HEK293T (cell line): ENCODE measurements at regions not wholly inside any gene's neighbourhood (a gene's known extent, or its start where the extent isn't known, plus 50 kb on each side); places are given as distances from the start of the nearest gene placed in this dataset.

Source experiments
- CTCF ChIA-PET: fragments of 350-600 bp; formaldehyde crosslinking; extraction: SDS; loops from one replicate; lab custom pipeline; 2021; ENCODE audit warnings: antibody characterized with exemption, inconsistent platforms; lab: Yijun Ruan, JAX
- POLR2A ChIA-PET: fragments of 350-600 bp; formaldehyde crosslinking; extraction: SDS; loops from one replicate; lab custom pipeline; 2020; ENCODE audit warnings: antibody characterized with exemption, inconsistent platforms; lab: Yijun Ruan, JAX
- DNase-seq: peaks from one replicate; pipeline ENCODE4 v3.0.0; 2012; ENCODE audit warnings: mixed read lengths; ENCODE audit errors: extremely low spot score
- ARNT ChIP-seq: fragments of 450-650 bp; IDR thresholded peaks from 2 replicates; pipeline ENCODE4 v1.6.1; 2017; ENCODE audit warnings: mild to moderate bottlenecking
- BHLHE40 ChIP-seq: fragments of 450-650 bp; IDR thresholded peaks from 2 replicates; pipeline ENCODE4 v1.6.1; 2016; ENCODE audit warnings: mild to moderate bottlenecking, moderate library complexity, borderline replicate concordance
- CTBP1 ChIP-seq: fragments of 450-650 bp; IDR thresholded peaks from 2 replicates; pipeline ENCODE4 v1.6.1; 2016; ENCODE audit warnings: borderline replicate concordance
- ELF4 ChIP-seq: fragments of 450-650 bp; IDR thresholded peaks from 2 replicates; pipeline ENCODE4 v1.6.1; 2017; ENCODE audit warnings: antibody characterized with exemption
- FOXA1 ChIP-seq: fragments of 450-650 bp; IDR thresholded peaks from 2 replicates; pipeline ENCODE4 v1.6.1; 2016; ENCODE audit warnings: mild to moderate bottlenecking
- FOXK2 ChIP-seq: fragments of 450-650 bp; IDR thresholded peaks from 2 replicates; pipeline ENCODE4 v1.6.1; 2016; ENCODE audit warnings: mild to moderate bottlenecking
- FOXM1 ChIP-seq: fragments of 450-650 bp; IDR thresholded peaks from 2 replicates; pipeline ENCODE4 v1.6.1; 2017; ENCODE audit warnings: mild to moderate bottlenecking, borderline replicate concordance
- HDGF ChIP-seq: fragments of 450-650 bp; IDR thresholded peaks from 2 replicates; pipeline ENCODE4 v1.6.1; 2017; ENCODE audit warnings: antibody characterized with exemption, borderline replicate concordance
- L3MBTL2 ChIP-seq: fragments of 450-650 bp; conservative IDR thresholded peaks from 2 replicates; pipeline ENCODE4 v1.6.1; 2016; ENCODE audit warnings: mild to moderate bottlenecking
- LEF1 ChIP-seq: fragments of 450-650 bp; IDR thresholded peaks from 2 replicates; pipeline ENCODE4 v1.6.1; 2017; ENCODE audit warnings: mild to moderate bottlenecking, borderline replicate concordance
- NFRKB ChIP-seq: fragments of 450-650 bp; IDR thresholded peaks from 2 replicates; pipeline ENCODE4 v1.6.1; 2016; ENCODE audit warnings: mild to moderate bottlenecking, moderate library complexity
- SP1 ChIP-seq: fragments of 450-650 bp; IDR thresholded peaks from 2 replicates; pipeline ENCODE4 v1.6.1; 2017
- SUZ12 ChIP-seq: fragments of 450-650 bp; IDR thresholded peaks from 2 replicates; pipeline ENCODE4 v1.6.1; 2016; ENCODE audit warnings: mild to moderate bottlenecking
- TARDBP ChIP-seq: fragments of 450-650 bp; IDR thresholded peaks from 2 replicates; pipeline ENCODE4 v1.6.1; 2016
- ZNF384 ChIP-seq: fragments of 450-650 bp; IDR thresholded peaks from 2 replicates; pipeline ENCODE4 v1.6.1; 2016
- TF ChIP-seq, protein P1 (sequence below): fragments of 450-650 bp; IDR thresholded peaks from 2 replicates; pipeline ENCODE4 v1.6.1; 2016

DNA sequence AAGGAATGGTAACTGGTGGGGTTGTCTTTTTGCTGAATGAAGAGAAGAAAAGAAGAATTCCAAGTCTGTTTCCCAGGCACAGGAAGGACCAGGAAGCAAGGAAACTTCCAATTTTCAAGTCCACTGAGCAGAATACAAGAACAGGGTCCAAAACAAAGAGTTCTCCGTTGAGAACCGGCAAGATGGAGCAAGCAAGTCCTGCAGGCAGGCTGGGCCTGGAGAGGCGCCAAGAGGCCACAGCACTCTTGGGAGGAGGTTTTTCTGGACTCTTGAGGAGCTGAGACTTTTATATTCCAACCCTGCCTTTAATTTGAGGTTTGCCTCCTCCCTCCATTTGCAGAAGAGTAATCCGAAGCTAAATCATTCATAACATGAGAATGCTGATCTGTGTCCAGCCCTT lies 224.5 kb downstream of the IKZF2 start:
- TF ChIP-seq, protein P1, sequence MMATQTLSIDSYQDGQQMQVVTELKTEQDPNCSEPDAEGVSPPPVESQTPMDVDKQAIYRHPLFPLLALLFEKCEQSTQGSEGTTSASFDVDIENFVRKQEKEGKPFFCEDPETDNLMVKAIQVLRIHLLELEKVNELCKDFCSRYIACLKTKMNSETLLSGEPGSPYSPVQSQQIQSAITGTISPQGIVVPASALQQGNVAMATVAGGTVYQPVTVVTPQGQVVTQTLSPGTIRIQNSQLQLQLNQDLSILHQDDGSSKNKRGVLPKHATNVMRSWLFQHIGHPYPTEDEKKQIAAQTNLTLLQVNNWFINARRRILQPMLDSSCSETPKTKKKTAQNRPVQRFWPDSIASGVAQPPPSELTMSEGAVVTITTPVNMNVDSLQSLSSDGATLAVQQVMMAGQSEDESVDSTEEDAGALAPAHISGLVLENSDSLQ = no peak
- no peak for TF ChIP-seq SP1
- no peak for TF ChIP-seq L3MBTL2
- TF ChIP-seq HDGF = no peak
- no peak for TF ChIP-seq FOXM1
- TF ChIP-seq ARNT = no peak
- no peak for TF ChIP-seq ZNF384
- no peak for TF ChIP-seq TARDBP
- no peak for TF ChIP-seq CTBP1
- TF ChIP-seq LEF1 = no peak
- no peak for TF ChIP-seq FOXA1
- no peak for TF ChIP-seq NFRKB
- no peak for TF ChIP-seq SUZ12
- TF ChIP-seq ELF4 = no peak
- no peak for TF ChIP-seq FOXK2
- CTCF ChIA-PET = no interaction called here
- POLR2A ChIA-PET = no interaction called here
- DNase-seq = no peak

DNA sequence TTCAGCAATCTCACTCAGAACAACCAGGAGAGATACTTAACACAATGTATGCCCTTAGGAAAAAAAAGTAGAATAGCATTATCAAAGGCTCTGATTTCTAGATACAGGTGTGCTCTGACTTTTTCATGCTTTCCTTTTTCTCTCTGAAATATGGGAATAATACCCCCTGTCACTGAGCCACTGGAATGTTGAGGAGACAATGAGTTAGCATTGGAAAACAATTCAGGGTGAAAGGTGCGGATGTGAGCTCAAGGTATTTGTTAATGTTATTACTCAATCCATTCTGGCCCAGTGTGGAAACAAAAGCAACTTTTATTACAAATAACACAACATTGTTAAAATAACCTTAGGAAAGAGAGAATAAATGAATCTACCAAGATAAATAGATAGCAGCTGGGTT lies 228.0 kb downstream of the IKZF2 start:
- TF ChIP-seq TARDBP = no peak
- no peak for TF ChIP-seq HDGF
- no peak for TF ChIP-seq BHLHE40
- TF ChIP-seq FOXA1 = no peak
- TF ChIP-seq FOXK2 = no peak
- TF ChIP-seq ARNT = no peak
- no peak for TF ChIP-seq L3MBTL2
- TF ChIP-seq, protein P1 = no peak
- no peak for TF ChIP-seq LEF1
- TF ChIP-seq NFRKB = no peak
- TF ChIP-seq ELF4 = no peak
- no peak for TF ChIP-seq SP1
- no peak for TF ChIP-seq SUZ12
- no peak for TF ChIP-seq FOXM1
- TF ChIP-seq ZNF384 = no peak
- no peak for TF ChIP-seq CTBP1
- POLR2A ChIA-PET = no interaction called here
- CTCF ChIA-PET = no interaction called here
- no peak for DNase-seq

DNA sequence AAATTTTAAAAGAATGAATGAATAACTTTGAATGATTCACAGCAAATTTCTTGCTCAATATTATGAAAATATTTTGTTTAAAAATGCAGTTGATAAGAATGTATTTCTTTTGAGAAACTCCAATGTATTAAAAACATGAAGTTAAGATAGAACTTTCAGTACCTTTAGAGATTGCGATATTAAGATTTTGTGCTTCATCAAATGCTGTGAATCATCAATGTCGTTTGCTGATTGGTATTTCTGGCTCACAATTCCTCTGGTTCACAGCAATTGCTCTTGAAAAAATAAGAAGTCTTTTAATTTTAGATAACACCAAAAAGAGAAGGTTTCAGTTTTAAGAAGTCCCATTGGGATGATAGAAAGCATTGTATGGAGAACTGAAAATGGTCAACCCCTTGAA lies 228.7 kb downstream of the IKZF2 start:
- DNase-seq = no peak
- ChIA-PET POLR2A (no interaction called here), CTCF (no interaction called here)
- no peak for TF ChIP-seq TARDBP
- TF ChIP-seq SUZ12 = no peak
- TF ChIP-seq CTBP1 = no peak
- TF ChIP-seq ELF4 = no peak
- no peak for TF ChIP-seq FOXM1
- no peak for TF ChIP-seq NFRKB
- no peak for TF ChIP-seq LEF1
- no peak for TF ChIP-seq ARNT
- TF ChIP-seq L3MBTL2 = no peak
- TF ChIP-seq BHLHE40 = no peak
- TF ChIP-seq FOXA1 = no peak
- no peak for TF ChIP-seq FOXK2
- no peak for TF ChIP-seq HDGF

DNA sequence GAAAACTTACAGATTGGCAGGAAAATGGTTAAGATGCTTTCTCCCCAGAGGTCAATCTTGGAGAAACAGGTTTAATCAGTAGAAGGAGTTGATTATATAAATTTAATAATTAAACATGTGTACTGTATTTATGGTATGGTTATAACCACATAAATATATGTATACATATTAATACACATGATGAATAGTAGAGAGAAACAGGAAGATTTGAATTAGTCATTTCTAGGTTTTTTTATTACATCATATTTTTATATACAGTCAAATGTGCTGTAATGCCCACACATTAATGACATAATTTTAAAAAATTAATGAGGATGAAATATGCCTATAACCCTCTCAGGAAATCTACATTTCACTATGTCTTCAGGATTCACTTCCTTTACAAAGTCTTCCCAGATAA lies 229.7 kb downstream of the IKZF2 start:
- no peak for DNase-seq
- CTCF ChIA-PET = interaction anchor here (0.7 kb wide), 1 partner anchor 238 kb away, joined by 3 read pairs; no protein-coding TSS in a partner anchor
- POLR2A ChIA-PET = no interaction called here
- TF ChIP-seq L3MBTL2 (no peak), NFRKB (no peak), ZNF384 (no peak), TARDBP (no peak), LEF1 (no peak), ELF4 (no peak), CTBP1 (no peak), SP1 (no peak), FOXM1 (no peak), FOXA1 (no peak), BHLHE40 (no peak), HDGF (no peak), ARNT (no peak), SUZ12 (no peak), FOXK2 (no peak)
- TF ChIP-seq, protein P1 = no peak

DNA sequence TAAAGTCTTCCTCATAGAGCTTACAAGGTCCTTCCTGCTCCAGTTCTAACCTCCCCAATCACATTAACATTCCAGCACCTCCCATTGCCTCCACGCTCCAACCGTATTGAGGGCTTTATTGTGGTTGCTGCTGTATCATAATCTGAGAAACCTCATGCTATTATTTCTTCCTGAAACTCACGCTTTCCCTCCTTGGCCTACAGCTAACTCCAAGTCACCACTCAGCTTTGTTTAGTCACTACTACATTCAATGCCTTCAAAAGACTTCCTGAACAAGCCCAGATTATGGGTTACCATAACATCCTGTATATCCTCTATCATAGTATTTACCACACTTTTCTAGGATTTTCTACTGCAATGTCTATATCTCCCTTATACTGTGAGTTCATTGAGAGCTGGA lies 230.4 kb downstream of the IKZF2 start:
- TF ChIP-seq BHLHE40 (no peak), SUZ12 (no peak), FOXM1 (no peak)
- TF ChIP-seq, protein P1 = no peak
- no peak for DNase-seq
- POLR2A ChIA-PET = no interaction called here
- CTCF ChIA-PET = interaction anchor here (0.7 kb wide), 1 partner anchor 239 kb away, joined by 3 read pairs; no protein-coding TSS in a partner anchor

DNA sequence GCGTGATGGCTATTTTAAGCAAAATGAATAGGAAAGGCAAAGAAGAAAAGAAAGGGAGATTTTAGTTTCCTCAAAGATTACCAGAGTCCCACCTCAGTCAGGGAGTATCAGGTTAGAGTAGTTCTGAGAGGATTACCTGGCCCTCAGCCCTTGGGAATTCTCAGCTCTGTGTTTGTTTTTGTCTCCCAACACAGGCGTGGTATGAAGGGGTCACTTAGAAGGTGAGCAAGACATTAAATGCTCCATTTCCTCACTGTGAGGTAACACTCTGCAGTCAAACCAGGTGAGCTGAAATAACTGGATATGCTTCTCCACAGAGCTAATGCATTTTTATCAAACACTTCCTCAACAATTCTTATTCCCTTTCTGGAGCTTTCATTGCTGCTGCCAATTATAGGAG lies 232.2 kb downstream of the IKZF2 start:
- no peak for DNase-seq
- TF ChIP-seq BHLHE40 (no peak), NFRKB (no peak), FOXK2 (no peak), SP1 (no peak), ZNF384 (no peak), LEF1 (no peak), L3MBTL2 (no peak), CTBP1 (no peak), ARNT (no peak), SUZ12 (no peak)
- POLR2A ChIA-PET = no interaction called here
- CTCF ChIA-PET = no interaction called here
